ENCODE measurements at regions not wholly inside any gene's neighbourhood (a gene's known extent, or its start where the extent isn't known, plus 50 kb on each side); places are given as distances from the start of the nearest gene placed in this dataset.

DNA sequence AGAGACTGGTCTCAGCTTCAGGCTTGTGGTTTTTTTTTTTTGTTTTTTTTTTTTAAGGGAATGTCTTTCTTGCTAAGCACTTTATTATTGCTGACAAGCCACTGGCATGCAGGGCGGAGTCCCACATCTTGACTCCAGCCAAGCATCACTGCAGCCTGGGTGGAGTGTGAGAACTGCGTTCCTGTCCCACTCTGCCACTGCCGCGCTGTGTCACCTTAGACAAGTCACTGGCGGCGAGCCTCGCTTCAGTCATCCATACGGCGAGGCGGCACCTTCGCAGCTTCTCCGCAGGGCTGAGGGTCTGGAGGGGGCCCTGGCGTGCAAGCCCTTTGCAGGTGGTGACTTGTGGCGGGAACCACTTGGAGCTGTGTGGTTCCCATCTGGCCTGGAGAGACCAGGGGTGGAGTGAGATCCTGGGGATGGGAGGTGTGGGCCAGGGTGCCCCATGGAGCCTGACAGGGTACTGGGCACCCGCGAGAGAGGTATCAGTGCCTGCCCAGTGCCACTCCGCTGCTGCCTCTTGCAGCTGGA is 99.1 kb upstream of the CIBAR2 start:
- no peak for DNase-seq (ENCODE audit: low spot score, unreplicated experiment)
- H3K4me1 Mint-ChIP-seq (ENCODE audit: low read depth) = peaks cover 2% of the 10 kb centered on the region
- no peaks in the 10 kb centered on the region for H3K27me3 Mint-ChIP-seq
- TF ChIP-seq, protein P1, sequence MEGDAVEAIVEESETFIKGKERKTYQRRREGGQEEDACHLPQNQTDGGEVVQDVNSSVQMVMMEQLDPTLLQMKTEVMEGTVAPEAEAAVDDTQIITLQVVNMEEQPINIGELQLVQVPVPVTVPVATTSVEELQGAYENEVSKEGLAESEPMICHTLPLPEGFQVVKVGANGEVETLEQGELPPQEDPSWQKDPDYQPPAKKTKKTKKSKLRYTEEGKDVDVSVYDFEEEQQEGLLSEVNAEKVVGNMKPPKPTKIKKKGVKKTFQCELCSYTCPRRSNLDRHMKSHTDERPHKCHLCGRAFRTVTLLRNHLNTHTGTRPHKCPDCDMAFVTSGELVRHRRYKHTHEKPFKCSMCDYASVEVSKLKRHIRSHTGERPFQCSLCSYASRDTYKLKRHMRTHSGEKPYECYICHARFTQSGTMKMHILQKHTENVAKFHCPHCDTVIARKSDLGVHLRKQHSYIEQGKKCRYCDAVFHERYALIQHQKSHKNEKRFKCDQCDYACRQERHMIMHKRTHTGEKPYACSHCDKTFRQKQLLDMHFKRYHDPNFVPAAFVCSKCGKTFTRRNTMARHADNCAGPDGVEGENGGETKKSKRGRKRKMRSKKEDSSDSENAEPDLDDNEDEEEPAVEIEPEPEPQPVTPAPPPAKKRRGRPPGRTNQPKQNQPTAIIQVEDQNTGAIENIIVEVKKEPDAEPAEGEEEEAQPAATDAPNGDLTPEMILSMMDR (IDR thresholded peaks at IDR 0.05; ENCODE audit: unreplicated experiment) = no peak
- H3K4me3 Mint-ChIP-seq (ENCODE audit: low read depth) = no peak overlapping the region
- no peaks in the 10 kb centered on the region for H3K9me3 Mint-ChIP-seq (ENCODE audit: low read depth)
- no peaks in the 10 kb centered on the region for H3K36me3 Mint-ChIP-seq (ENCODE audit: insufficient read depth)
- H3K27ac Mint-ChIP-seq = no peak overlapping the region

DNA sequence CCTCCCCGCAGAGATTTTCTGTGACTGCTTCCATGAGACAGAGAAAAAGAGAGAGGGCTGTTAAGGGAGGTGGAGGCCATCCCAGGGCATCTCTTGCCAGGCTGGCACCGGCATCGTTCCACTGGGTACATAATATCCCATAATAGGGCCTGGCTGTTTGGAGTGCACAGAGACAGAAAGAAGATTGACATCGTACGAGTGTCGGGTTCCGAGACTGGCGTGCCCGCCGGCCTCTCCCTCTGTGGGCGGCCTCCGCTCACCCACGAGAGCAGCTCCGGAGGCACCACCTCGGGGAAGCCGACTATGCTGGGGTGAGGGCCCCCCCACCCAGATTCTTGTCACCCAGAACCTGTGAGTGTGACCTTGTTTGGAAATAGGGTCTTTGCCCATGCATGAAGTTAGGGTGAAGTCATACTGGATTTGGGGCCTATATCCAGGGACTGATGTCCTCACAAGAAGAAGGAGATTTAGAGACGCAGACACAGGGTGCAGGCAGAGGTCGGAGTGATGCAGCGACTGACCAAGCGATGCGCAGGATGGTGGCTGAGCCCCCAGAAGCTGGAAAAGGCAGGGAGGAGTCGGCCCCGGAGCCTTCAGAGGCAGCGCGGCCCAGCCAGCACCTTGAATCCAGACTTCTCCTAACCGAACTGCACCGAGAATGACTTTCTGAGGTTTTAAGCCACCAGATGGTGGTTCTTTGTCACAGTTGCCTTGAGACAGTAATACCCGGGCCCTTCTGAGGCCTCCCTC is 101.8 kb upstream of the CIBAR2 start:
- TF ChIP-seq, protein P1 (IDR thresholded peaks at IDR 0.05; ENCODE audit: unreplicated experiment) = no peak
- Mint-ChIP-seq H3K36me3 (ENCODE audit: insufficient read depth) (no peaks in the 10 kb centered on the region), H3K27ac (no peak overlapping the region), H3K9me3 (ENCODE audit: low read depth) (no peaks in the 10 kb centered on the region), H3K27me3 (no peaks in the 10 kb centered on the region), H3K4me1 (ENCODE audit: low read depth) (no peaks in the 10 kb centered on the region), H3K4me3 (ENCODE audit: low read depth) (no peak overlapping the region)
- no peak for DNase-seq (ENCODE audit: low spot score, unreplicated experiment)

DNA sequence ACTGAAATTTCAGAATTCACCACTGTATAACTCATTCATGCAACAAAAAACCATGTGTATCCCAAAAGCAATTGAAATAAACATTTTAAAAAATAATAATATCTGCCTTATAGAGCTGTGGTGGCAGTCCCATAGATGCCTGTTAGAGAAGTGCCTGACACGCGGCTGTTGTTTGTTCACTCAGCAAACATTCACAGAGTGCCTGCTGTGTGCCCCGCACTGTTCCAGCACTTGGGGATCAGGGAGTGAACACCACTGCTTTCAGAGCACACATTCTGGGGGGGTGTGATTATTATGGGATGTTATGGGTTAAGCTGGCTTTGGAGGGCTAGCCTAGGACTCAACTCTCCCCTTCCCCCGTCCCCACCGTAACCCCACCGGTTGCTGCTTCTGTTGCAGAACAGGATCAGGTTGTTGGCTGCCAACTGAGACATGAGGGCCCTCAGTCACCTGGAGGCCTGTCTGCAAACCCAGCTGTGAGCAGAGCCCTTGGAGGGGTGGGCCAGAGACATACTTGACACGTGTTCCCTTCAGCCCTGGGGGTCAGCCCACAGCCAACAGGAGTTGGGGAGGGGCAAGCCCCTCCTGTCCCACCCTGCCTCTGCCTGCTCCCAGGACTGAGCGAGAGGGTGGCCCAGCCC is 103.3 kb upstream of the CIBAR2 start:
- H3K4me1 Mint-ChIP-seq (ENCODE audit: low read depth) = peaks cover 2% of the 10 kb centered on the region
- peaks cover 5% of the 10 kb centered on the region for H3K27me3 Mint-ChIP-seq
- DNase-seq (ENCODE audit: low spot score, unreplicated experiment) = no peak
- H3K27ac Mint-ChIP-seq = no peak overlapping the region
- H3K9me3 Mint-ChIP-seq (ENCODE audit: low read depth) = no peaks in the 10 kb centered on the region
- H3K36me3 Mint-ChIP-seq (ENCODE audit: insufficient read depth) = no peaks in the 10 kb centered on the region
- no peak overlapping the region for H3K4me3 Mint-ChIP-seq (ENCODE audit: low read depth)
- TF ChIP-seq, protein P1 (IDR thresholded peaks at IDR 0.05; ENCODE audit: unreplicated experiment) = no peak

DNA sequence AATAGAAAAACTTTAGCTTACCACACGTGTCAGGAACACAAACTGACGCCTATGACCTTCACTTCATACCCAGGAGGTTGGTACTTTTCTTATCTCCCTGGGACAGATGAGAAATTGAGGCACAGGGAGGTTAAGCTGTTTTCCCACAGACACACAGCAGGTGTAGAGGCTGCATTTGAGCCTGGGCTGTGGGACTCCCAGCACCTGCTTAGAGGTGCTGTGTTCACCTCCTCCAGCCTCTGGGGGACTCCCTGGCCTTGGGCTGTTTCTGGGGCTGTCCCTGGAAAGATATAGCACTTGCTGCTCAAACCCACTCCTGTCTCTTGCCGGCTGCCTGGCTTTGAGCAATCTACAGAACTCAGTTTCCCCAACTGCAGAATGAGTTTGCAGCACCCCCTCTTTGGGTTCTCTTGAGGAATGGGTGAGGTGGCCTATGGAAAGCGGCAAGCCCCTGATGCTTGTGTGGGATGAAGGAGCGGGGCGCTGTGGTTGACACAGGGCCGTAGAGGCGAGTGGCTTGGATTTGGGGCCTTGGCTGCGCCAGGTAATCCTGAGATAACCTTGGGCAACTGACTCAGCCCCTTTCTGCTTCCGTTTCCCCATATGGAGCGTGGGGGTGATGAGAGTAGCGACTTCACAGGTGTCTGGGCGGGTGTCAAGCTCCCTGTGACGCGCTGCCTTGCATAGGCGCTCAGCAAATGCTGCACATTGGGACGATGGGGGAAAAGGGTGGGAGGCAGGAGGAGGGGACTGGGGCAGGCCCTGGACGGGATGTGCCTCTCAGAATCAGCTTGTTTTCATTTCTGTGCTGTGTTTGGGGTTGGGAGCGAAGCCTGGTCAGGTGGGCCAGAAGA is 104.5 kb upstream of the CIBAR2 start:
- Mint-ChIP-seq H3K4me1 (ENCODE audit: low read depth) (peaks cover 7% of the 10 kb centered on the region), H3K36me3 (ENCODE audit: insufficient read depth) (no peaks in the 10 kb centered on the region), H3K9me3 (ENCODE audit: low read depth) (no peaks in the 10 kb centered on the region), H3K4me3 (ENCODE audit: low read depth) (no peak overlapping the region), H3K27ac (no peak overlapping the region), H3K27me3 (peaks cover 6% of the 10 kb centered on the region)
- TF ChIP-seq, protein P1 (IDR thresholded peaks at IDR 0.05; ENCODE audit: unreplicated experiment) = no peak
- no peak for DNase-seq (ENCODE audit: low spot score, unreplicated experiment)
